Heart left ventricle (tissue), 16 donors: ENCODE measurements at regions not wholly inside any gene's neighbourhood (a gene's known extent, or its start where the extent isn't known, plus 50 kb on each side); places are given as distances from the start of the nearest gene placed in this dataset.

Experiments
- ATAC-seq, 4 donors: fragments of 200-7000 bp; cut with Tn5 transposase; one replicate each; pipeline ENCODE4 v1.9.1; 2020 to 2022; ENCODE audit warnings: moderate library complexity in 4 of 4, mild to moderate bottlenecking in 3 of 4, moderate number of reproducible peaks in 1 of 4
- DNase-seq, 5 donors: peaks; one replicate each; pipeline ENCODE4 v3.0.0-alpha.2; 2020
- H3K27ac ChIP-seq, 12 donors: fragments of 200-600 bp; sonication (generic) in 4 of 12; one replicate each; pipeline versions ENCODE4 v1.5.0 to v1.8.0; 2016 to 2022; ENCODE audit warnings: mild to moderate bottlenecking in 2 of 12
- H3K27me3 ChIP-seq, 9 donors: fragments of 200-600 bp; sonication (generic) in 2 of 9; one replicate each; pipeline versions ENCODE4 v1.5.1 to v1.8.0; 2016 to 2022; ENCODE audit warnings: mild to moderate bottlenecking in 3 of 9
- H3K36me3 ChIP-seq, 9 donors: fragments of 200-600 bp; sonication (generic) in 2 of 9; one replicate each; pipeline versions ENCODE4 v1.5.0 to v1.8.0; 2018 to 2022; ENCODE audit warnings: mild to moderate bottlenecking in 2 of 9
- H3K4me1 ChIP-seq, 12 donors: fragments of 200-600 bp; sonication (generic) in 4 of 12; one replicate each; pipeline versions ENCODE4 v1.5.0 to v1.8.0; 2016 to 2022; ENCODE audit warnings: mild to moderate bottlenecking in 3 of 12
- H3K4me3 ChIP-seq, 12 donors: fragments of 200-600 bp; sonication (generic) in 4 of 12; one replicate each; pipeline versions ENCODE4 v1.5.0 to v1.8.0; 2017 to 2022; ENCODE audit warnings: mild to moderate bottlenecking in 9 of 12, moderate library complexity in 4 of 12
- H3K9me3 ChIP-seq, 12 donors: fragments of 200-600 bp; sonication (generic) in 4 of 12; one replicate each; pipeline versions ENCODE4 v1.5.0 to v1.8.0; 2016 to 2022; ENCODE audit warnings: mild to moderate bottlenecking in 1 of 12
- POLR2A ChIP-seq, 2 donors: fragments of 450-650 bp; IDR thresholded peaks; one replicate each; pipeline ENCODE4 v1.6.1; 2017; ENCODE audit warnings: antibody characterized with exemption in 2 of 2, mild to moderate bottlenecking in 2 of 2, moderate library complexity in 2 of 2
- WGBS, 4 donors: extraction: QIAGEN DNeasy Blood & Tissue Kit in 2 of 4; methylation state at CpG; one replicate each; pipeline versions ENCODE4 v1.1.5 to v1.1.7; 2013 to 2018; 5-methylcytosine and 5-hydroxymethylcytosine counted together
- intact Hi-C, 10 donors: fragments of 100-400 bp; cut with DNase I; formaldehyde crosslinking; loops; one replicate each; pipeline versions ENCODE4 v1.11.1 to v1.14.2; 2022
- TF ChIP-seq, protein P1 (sequence below), 12 donors: fragments of 200-600 bp; sonication (generic) in 4 of 12; IDR thresholded peaks; one replicate each; pipeline versions ENCODE4 v1.5.0 to v1.8.0; 2018 to 2022; ENCODE audit warnings: antibody characterized with exemption in 12 of 12, mild to moderate bottlenecking in 5 of 12
- donor health status: ischemic (EF 13 %, LVEDD 7.1; RV severe dilation, severe dysfunction).
- donor health status: healthy with polysubstance abuse.
- donor health status: DM: no; HTN: yes; CAD: no.
- donor health status: DM: no; HTN: no; CAD: no.
- donor health status: ischemic (EF 25% LVEDD 6.9; RV normal size, moderate dysfunction).
- donor health status: ischemic (EF 25% LVEDD 5.7; RV mildly dilated, moderate dysfunction).
- donor health status: healthy.
- donor health status: DM: yes; HTN: yes; CAD: no.
- donor health status: ischemic (EF 35%, LVEDD 5.7; RV mildly dilated, moderate dysfunction).
- donor health status: nonischemic (EF 11% LVEDD 7.7; RV severe dilation, severe dysfunction).
- donor health status: DM: yes; HTN: yes; CAD: no.
- donor health status: PGD.
- donor health status: ischemic (EF 29% LVEDD 5.4; RV normal size, mild dysfunction).
- donor health status: nonischemic (EF 23%, LVEDD 6.1; RV moderate dilation, normal function).

DNA sequence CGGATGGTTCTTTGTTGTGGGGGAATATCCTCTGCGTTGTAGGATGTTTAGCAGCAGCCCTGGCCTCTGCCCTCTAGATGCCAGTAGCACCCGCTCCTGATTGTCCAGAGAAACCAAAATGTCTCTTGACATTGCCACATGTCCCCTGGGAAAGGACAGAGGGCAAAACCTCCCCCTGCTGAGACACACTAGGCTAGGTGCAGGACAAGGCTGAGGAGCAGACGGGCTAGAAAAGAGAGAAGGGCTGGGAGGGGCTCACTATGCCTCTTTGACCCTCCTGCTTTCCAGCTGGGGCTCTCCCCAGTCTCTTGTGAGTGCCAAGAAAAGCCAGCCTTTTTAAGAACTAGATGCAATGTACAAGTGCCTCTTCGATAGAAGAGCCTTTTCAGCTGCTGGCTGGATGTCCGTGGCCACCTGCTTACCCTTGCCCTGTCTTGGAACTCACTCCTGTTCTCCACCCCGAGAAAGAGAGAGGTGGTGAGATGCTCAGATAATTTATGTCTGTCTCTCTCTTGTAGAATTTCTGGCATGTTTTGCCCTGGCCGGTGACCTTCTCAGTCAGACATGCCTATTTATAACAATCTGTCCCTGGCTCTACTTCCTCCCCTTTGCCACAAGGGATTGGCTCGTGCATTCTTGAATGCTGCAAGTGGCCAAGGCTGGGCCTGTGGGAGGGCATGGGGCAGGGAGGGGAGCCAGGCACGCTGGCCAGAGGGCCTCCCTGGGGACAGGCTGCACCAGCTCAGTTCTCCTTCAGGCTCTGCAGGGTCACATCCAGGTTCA, 142.6 kb downstream of the RPLP1 start:
- H3K27me3 ChIP-seq, result peaks cover 0 to 5% (median 0%) of the 10 kb centered on the region in 9 donors
- 10 to 16% (median 14%) methylated on average over 10 of the region's 10 CpGs for WGBS, 4 donors
- peak; percentile 95 to 96 (median 96) for ATAC-seq
- peaks cover 0 to 30% (median 25%) of the 10 kb centered on the region in 12 donors for H3K4me1 ChIP-seq
- no peaks in the 10 kb centered on the region for H3K36me3 ChIP-seq
- H3K4me3 ChIP-seq, result peak overlapping the region in 2 of 12 donors; percentile 0 to 17
- intact Hi-C loops, result loop anchor here in 4 of 10 donors (2.0 to 10.0 kb wide), 3 partner anchors 500 to 562 kb away; partner anchors contain the start of gene TLE3 (in 2 of the 4)
- H3K27ac ChIP-seq, result peak overlapping the region; percentile 71 to 98 (median 87)
- DNase-seq, result peak; percentile 78 to 91 (median 82)
- H3K9me3 ChIP-seq, result no peaks in the 10 kb centered on the region
- no peak for TF ChIP-seq POLR2A (IDR thresholded peaks at IDR 0.05)
- TF ChIP-seq, protein P1, sequence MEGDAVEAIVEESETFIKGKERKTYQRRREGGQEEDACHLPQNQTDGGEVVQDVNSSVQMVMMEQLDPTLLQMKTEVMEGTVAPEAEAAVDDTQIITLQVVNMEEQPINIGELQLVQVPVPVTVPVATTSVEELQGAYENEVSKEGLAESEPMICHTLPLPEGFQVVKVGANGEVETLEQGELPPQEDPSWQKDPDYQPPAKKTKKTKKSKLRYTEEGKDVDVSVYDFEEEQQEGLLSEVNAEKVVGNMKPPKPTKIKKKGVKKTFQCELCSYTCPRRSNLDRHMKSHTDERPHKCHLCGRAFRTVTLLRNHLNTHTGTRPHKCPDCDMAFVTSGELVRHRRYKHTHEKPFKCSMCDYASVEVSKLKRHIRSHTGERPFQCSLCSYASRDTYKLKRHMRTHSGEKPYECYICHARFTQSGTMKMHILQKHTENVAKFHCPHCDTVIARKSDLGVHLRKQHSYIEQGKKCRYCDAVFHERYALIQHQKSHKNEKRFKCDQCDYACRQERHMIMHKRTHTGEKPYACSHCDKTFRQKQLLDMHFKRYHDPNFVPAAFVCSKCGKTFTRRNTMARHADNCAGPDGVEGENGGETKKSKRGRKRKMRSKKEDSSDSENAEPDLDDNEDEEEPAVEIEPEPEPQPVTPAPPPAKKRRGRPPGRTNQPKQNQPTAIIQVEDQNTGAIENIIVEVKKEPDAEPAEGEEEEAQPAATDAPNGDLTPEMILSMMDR (IDR thresholded peaks at IDR 0.05), result peak in 3 of 12 donors; percentile 3 to 22 (median 6)

- Histone ChIP-seq H3K27me3 (peaks cover 0 to 5% (median 0%) of the 10 kb centered on the region in 9 donors), H3K9me3 (no peaks in the 10 kb centered on the region), H3K36me3 (no peaks in the 10 kb centered on the region), H3K4me1 (peaks cover 0 to 30% (median 25%) of the 10 kb centered on the region in 12 donors), H3K4me3 (no peak overlapping the region), H3K27ac (no peak overlapping the region)
- no peak for TF ChIP-seq POLR2A (IDR thresholded peaks at IDR 0.05)
- TF ChIP-seq, protein P1 (IDR thresholded peaks at IDR 0.05), result no peak
- ATAC-seq (no peak), DNase-seq (peak in 1 of 5 donors; percentile 2)
- intact Hi-C loops, result loop anchor here in 3 of 10 donors (5.0 to 10.0 kb wide), 2 partner anchors 498 to 560 kb away; partner anchors contain the start of gene TLE3 (in 2 of the 3)
- 85 to 97% (median 93%) methylated on average over 3 to 4 of the region's 4 CpGs for WGBS, 4 donors
Observed at GRCh38 chr15:69597061-69597592, 144.5 kb downstream of the RPLP1 start.

DNA sequence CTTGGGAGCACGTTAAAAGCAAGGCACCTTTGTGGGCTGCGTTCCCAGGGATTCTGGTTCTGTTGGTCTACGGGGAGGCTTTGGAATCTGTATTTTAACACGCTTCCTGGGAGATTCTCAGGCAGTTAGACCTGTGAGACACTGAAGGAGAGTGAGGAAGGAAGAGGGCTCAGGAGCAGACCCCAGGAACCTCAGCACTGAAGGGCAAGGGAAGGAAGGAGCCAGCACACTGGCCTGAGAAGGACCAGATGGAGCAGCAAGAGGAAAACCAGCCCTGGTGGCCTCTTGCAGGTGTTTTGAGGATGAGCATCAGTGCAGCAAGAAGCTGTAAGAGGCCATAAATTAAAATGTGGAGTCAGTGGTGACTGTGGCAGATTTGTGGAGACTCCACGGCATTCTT, 146.7 kb downstream of the RPLP1 start:
- no peaks in the 10 kb centered on the region for H3K9me3 ChIP-seq
- H3K27me3 ChIP-seq, result peaks cover 0 to 5% (median 0%) of the 10 kb centered on the region in 9 donors
- peaks cover 0 to 29% (median 22%) of the 10 kb centered on the region in 12 donors for H3K4me1 ChIP-seq
- DNase-seq, result no peak
- H3K36me3 ChIP-seq, result no peaks in the 10 kb centered on the region
- TF ChIP-seq POLR2A (IDR thresholded peaks at IDR 0.05), result no peak
- TF ChIP-seq, protein P1 (IDR thresholded peaks at IDR 0.05), result no peak
- 85 to 90% (median 88%) methylated on average over 5 of the region's 5 CpGs for WGBS, 4 donors
- intact Hi-C loops, result loop anchor here in 3 of 10 donors (5.0 to 10.0 kb wide), 2 partner anchors 496 to 558 kb away; partner anchors contain the start of gene TLE3 (in 2 of the 3)
- H3K27ac ChIP-seq, result no peak overlapping the region
- H3K4me3 ChIP-seq, result no peak overlapping the region
- ATAC-seq, result no peak

DNA sequence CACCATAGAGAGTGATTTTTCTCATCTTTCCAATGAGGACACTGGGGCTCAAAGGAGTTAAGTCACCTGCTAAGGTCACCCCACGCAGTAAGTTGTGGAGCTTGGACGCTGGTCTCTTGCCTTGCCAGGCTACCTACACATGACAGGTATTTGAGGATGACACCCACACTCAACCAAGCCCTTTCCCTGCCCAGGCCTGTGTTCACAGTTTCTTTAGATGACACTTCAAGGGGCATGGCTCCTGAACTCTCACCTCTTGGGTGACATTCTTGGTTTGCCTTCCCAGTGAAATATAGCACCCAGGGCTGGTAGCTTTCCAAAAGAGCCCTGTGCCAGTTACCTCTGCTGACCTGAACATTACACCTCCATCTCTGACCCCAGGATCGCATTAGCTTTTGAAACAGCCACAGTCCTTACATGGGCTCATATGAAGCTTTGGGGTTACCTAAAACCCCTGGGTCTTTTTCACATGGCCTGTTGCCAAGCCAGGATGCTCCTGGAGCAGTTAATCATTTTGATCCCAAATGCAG, 148.0 kb downstream of the RPLP1 start:
- intact Hi-C loops, result no loop called here
- no peak for TF ChIP-seq POLR2A (IDR thresholded peaks at IDR 0.05)
- TF ChIP-seq, protein P1 (IDR thresholded peaks at IDR 0.05), result no peak
- DNase-seq, result no peak
- peaks cover 0 to 5% (median 0%) of the 10 kb centered on the region in 9 donors for H3K27me3 ChIP-seq
- no peaks in the 10 kb centered on the region for H3K36me3 ChIP-seq
- no peak for ATAC-seq
- WGBS, 4 donors, result 77 to 98% (median 89%) methylated on average over 3 of the region's 3 CpGs
- H3K27ac ChIP-seq, result no peak overlapping the region
- no peaks in the 10 kb centered on the region for H3K9me3 ChIP-seq
- H3K4me1 ChIP-seq, result peaks cover 0 to 17% (median 9%) of the 10 kb centered on the region in 12 donors
- H3K4me3 ChIP-seq, result no peak overlapping the region
